HG03103 (cell line): ENCODE measurements at regions not wholly inside any gene's neighbourhood (a gene's known extent, or its start where the extent isn't known, plus 50 kb on each side); places are given as distances from the start of the nearest gene placed in this dataset.
"Not testable (repeated sequence)": the region's sequence is repeated elsewhere in the genome, so short reads cannot be mapped to it uniquely, and the experiment has no call there.

Experiments
- ATAC-seq: cut with Tn5 transposase; IDR thresholded peaks from one replicate; pipeline ENCODE4 v1.9.1; 2021; ENCODE audit warnings: low read depth; ENCODE audit not compliant: unreplicated experiment

DNA sequence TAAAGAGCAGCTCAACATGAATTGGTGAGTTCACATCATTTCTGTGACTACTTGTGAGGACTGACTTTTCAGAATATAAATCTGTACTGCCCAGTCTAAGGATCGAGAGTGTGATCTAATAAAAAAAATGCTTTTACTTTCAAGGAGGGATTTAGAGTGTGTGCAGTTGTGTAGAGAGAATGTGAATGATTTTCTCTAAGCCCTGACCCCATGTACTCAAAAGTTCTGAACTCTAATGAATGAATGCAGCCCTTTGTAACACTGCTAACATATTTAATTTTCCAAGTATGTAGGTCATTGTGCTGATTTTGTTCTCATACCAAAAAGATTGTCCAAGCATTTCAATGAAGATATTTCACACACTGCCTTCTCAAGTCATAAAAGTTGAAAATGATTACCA, 92.5 kb upstream of the STOX2 start:
- no peak for ATAC-seq

DNA sequence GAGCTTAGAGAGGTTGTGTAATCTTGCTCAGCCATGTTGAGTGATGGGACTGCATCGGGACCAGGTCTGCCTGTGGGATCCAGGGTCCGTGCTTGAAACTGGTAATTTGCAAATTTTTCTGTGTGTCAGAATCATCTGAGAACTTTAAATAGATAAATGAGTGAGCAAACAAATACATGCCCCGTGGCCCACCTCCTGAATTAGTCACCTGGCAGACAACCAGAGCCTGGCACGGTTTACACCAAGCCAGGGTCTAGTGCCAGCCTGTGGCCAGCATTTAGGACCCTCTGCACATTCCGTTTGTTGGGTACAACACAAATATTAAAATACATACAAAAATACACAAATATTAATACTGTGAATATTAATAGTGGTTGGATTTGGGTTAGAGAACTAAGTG, 90.6 kb upstream of the STOX2 start:
- no peak for ATAC-seq

- ATAC-seq = no peak
Observed at GRCh38 chr4:183816077-183816476, 89.0 kb upstream of the STOX2 start.

- ATAC-seq = no peak
Observed at GRCh38 chr4:183816882-183817509, 88.1 kb upstream of the STOX2 start.

GRCh38 chr4:183818591-183818990, 86.5 kb upstream of the STOX2 start:
- not testable (repeated sequence) for ATAC-seq

DNA sequence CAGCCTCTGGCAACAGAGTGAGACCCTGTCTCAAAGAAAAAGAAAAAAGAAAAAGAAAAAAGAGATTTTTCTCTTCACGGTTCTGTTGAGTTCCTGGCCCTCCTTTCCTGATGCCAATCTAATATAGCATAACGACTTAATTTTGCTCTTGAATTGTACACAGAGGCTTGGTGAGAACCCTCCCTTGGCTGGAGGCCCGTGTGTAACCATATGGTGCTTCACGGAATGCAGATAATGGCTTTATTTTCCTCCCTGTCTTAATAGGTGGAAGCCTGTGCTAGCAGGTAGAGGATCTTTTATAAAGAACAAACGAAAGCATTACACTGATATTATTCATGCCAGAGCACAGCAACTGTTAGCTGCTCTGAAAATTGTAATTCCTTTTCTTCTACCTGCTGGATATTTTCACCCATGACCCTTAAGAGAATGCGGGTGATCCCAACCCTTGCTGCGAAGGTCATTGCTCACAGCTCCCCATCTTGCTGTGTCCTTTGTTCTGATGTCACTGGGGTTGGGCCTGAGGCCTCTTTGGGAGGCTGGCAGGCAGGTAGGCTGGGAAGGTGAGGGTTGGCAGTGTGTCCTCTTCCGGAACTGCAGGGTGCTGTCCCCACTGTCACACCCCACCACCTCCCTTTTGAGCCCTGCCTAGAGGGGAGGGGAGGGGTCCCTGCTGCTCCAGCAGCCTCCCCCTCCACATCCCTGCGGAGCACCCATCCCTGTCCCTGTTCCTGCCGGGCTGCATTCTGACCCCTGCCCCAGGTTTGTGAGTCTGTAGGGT, 83.8 kb upstream of the STOX2 start:
- no peak for ATAC-seq

DNA sequence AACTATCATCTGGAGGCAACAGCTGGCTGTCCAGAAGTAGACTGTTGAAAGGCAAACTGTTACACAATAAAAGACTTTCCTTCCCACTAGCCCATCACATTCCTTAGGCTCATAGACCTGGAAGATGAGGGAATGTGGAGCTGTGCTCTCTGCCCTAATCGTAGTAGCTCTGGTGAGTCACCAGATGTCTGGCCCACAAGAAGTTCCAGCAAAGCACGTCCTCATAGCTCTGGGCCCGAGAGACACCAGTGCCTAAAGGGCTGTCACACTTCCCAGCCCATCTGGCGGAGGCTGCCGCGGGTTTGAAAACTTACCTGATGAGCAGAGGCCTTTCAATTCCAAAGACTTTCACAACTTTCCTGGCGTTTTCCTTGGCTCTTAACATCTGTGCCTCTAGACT, 81.7 kb upstream of the STOX2 start:
- no peak for ATAC-seq

GRCh38 chr4:183825346-183825745, 79.8 kb upstream of the STOX2 start:
- no peak for ATAC-seq

DNA sequence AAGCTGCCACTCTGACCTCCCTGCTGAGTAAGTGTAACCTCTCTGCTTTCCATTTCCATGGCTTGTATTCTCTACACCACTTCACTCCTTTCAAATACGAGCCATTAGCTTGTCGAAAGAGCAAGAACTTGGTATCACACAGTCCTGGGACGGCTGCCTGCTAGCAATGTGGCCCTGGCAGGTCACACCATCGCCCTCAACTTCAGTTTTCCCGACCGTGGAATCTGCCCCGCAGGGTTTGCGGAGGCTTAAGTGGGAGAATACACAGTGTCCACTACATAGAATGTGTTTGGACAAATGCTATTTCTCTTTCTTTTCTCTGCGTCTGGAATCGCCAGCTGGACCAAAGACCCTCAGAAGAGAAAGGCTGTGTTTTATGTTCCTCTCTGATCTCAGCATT, 78.6 kb upstream of the STOX2 start:
- no peak for ATAC-seq

- ATAC-seq = no peak
Observed at GRCh38 chr4:183828125-183828524, 77.0 kb upstream of the STOX2 start.

GRCh38 chr4:183828839-183829238, 76.3 kb upstream of the STOX2 start:
- no peak for ATAC-seq

DNA sequence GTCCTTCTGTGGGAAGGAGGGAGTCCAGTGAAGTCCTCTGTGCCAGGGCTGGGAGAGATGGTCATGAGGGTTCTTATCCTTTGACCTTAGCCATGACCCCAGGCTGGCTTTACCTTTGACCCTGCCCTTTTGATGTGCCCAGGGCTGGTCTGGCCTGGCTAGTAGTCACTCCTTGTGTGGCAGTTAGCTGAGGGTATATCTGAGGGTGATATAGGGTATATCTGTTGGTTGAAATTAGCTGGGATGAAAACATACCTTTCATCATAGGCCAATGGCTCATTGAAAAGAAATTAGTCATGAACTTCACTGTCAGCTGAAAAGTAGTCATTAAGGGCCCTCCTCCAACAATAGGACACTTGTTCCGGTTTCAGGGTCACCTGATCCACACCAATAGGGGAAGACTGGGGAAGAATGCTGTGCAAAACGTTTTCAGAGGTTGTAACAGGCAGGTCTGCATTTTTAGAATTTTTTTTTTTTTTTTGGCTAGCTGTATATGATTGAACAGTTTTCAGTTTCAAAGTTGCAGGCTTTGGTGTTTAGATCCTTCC, 74.6 kb upstream of the STOX2 start:
- ATAC-seq = no peak

DNA sequence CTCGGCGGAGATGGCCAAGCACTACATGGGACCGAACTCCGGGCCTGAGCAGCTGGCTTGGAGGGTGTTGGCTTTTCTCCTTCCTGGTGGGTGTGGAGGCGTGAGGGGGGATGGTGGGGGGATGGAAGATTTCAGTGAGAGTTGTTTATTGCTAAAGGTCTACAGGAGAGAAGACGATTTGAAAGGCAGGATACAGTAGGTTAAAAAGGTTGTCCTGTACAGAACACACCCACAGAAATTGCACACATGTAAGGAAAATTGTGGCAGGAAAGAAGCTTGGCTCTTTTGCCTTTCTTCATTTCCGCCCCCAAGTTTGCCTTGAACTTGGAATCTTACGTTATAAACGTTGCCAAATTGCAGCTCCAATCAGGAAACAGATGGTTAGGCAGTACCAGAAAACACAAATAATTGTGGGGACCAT, 74.1 kb upstream of the STOX2 start:
- no peak for ATAC-seq

GRCh38 chr4:183831683-183832082, 73.4 kb upstream of the STOX2 start:
- ATAC-seq = no peak

DNA sequence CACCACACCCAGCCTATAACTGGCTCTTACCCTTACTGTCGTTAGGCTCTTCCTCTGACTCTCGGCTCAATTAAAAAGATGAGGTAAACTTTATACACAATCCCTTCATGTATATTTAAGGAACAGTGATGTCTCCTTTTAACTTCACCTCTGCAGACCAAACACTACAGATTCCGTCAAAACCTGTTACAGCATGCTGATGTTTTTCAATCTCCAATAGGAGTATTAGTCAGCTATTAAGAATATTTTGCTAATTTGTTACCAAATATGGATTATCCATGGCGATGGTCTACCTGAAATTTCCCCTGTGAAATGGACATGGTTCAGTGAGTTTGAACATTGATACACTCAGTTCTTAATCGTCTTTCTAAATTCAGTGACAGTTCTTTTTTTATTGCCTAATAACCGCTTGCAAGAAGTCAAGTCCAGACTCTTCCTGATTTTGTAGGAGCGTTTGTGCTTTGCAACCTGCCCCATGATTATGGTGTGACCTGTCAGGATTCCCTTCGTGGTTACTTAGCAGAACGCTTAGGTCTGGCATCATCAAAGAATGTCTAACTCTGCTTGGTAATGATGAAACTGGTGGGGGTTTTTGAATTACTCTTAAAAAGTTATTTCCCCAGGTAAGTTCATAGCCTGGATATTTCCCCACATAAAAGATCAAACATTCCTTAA, 72.2 kb upstream of the STOX2 start:
- ATAC-seq = no peak

DNA sequence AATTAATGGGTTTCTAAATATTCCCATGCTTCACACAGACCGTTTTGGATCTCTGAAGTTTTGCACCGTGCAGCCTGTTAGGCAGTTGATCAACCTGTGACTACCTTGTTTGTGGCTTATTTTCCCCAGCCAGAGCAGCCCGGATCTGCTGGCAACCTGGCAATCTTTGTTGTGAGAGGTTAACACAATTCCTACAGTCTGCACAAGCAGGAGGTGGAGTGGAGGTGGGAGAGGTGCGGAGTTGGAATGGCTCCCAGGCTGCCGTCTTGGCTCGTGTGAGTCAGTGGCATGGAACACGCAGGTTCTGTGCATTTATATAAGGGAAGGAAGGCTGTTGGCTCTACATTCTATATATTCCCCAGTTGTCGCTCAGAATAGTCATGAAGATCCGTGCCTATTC, 70.9 kb upstream of the STOX2 start:
- no peak for ATAC-seq

GRCh38 chr4:183837222-183837621, 67.9 kb upstream of the STOX2 start:
- no peak for ATAC-seq

DNA sequence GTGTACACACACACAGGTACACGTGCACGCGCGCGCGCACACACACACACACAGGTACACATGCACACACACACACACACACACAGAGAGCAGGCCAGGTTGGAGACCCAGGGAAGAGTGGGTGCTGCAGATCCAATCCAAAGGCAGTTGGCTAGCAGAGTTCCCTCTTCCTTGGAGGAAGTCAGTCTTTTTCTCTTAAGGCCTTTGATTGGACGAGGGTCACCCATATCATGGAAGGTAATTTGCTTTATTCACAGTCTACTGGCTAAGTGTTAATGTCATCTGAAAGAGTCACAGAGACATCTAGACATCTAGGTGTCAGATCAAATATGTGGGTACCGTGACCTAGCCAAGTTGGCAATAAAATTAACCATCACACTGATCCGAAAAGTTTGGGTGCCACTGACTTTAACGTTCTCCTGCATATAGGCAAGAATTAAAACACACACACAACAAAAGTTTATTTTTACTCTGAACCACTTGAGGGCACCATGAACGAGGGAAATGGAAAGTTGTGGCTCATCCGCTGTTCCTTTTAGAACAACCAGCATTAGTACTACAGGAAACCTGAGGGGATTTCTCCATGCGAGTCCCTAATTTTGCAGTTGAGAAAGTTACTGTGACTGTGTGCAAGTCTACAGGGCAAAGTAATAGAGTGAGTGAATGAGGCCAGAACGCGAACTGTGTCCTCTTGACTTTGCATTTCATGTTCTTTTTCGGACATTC, 66.0 kb upstream of the STOX2 start:
- ATAC-seq = no peak

DNA sequence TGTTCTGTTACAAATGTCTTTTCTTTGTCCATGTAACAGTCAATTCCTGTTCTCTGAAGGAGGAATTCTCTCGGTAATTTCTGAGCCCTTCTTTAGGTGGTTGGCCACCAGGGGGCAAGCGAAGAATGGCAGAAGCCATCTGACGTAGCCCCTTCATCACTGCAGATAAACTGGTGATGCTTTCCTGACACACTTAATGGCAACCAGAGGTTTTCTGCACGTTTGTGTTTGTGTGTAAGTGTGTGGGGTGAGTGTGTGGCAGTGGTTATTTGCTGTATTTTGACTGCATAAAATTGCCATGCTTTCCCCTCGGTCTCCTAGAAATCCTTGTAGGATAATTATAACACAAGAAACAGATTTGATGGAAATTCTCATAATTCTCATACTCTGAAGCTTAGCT, 64.8 kb upstream of the STOX2 start:
- peak; percentile 70 for ATAC-seq

- ATAC-seq = no peak
Observed at GRCh38 chr4:183841001-183841400, 64.1 kb upstream of the STOX2 start.

GRCh38 chr4:183842129-183842528, 63.0 kb upstream of the STOX2 start:
- ATAC-seq = no peak
